Right renal pelvis (tissue), 4 donors: ENCODE measurements at regions not wholly inside any gene's neighbourhood (a gene's known extent, or its start where the extent isn't known, plus 50 kb on each side); places are given as distances from the start of the nearest gene placed in this dataset.
"Not testable (repeated sequence)": the region's sequence is repeated elsewhere in the genome, so short reads cannot be mapped to it uniquely, and the experiment has no call there.

Source experiments
- DNase-seq, 4 donors: peaks; one replicate each; pipeline ENCODE4 v3.0.0-alpha.2; 2013; ENCODE audit warnings: low read depth in 4 of 4, low spot score in 3 of 4, missing footprints in 1 of 4

DNA sequence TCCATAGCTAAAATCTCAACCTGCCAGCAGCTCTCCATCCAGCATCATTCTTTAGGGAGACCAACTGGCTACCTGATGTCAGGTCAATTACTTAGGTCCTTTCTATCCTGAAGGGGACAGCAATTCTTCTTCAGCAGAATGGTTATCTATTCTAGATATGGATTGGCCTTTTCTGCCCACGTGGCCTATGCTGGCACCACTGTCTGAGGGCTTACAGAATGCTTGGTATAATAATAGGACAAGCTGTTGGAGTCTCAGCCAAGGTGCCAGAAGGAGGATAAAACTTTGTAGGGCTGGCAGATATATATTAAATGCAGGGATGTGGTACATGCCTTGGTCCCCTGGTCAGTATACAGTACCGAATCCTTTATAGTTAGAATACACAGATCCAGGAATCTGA, 89.8 kb upstream of the C1GALT1C1 start:
- DNase-seq, result no peak

DNA sequence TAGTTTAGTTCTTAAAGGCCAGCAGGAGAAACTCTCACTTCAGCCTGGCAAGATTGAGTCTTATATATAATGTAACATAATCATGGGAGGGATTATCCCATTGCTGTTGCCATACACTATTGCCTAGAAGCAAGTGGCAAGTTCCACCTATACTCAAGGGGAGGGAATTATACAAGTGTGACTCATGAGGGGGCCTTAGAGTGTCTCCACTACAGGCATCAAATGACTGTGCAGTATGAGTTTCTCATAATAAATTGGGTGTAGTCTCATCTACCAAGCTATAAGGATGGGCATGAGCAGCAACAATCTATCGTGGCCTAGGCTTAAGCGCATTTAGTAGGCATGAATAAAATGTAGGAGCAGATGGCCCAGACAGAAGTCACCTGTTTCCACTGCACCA, 89.1 kb upstream of the C1GALT1C1 start:
- DNase-seq, result no peak

DNA sequence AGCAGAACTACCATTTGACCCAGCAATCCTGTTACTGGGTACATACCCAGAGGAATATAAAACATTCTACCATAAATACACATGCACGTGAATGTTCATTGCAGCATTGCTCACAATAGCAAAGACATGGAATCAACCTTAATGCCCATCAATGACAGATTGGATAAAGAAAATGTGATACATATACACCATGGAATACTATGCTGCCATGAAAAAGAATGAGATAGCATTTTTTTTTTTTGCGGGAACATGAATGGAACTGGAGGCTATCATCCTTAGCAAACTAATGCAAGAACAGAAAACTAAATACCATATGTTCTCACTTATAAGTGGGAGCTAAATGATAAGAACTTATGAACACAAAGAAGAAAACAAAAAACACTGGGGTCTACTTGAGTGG, 72.5 kb upstream of the C1GALT1C1 start:
- DNase-seq, result not testable (repeated sequence)

GRCh38 chrX:120697053-120697452, 67.2 kb upstream of the C1GALT1C1 start:
- no peak for DNase-seq

- DNase-seq, result no peak
Measured at GRCh38 chrX:120692319-120692718, 62.5 kb upstream of the C1GALT1C1 start.

DNA sequence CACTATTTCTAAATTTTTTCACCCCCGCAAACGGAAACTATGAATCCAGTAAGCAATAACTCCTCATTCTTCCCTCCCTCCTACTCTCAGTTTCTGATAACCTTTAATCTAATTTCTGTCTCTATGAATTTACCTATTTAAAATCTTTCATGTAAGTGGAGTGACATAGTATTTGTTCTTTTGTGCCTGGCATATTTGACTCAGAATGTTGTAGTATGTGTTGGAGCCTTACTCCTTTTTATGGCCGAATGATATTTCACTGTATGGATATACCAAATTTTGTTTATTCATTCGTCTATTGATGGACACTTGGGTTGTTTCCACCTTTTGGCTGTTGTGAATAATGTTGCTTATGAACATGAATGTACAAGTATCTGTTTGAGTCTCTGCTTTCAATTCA, 61.1 kb upstream of the C1GALT1C1 start:
- no peak for DNase-seq

- DNase-seq, result no peak
Measured at GRCh38 chrX:120690344-120690743, 60.5 kb upstream of the C1GALT1C1 start.

DNA sequence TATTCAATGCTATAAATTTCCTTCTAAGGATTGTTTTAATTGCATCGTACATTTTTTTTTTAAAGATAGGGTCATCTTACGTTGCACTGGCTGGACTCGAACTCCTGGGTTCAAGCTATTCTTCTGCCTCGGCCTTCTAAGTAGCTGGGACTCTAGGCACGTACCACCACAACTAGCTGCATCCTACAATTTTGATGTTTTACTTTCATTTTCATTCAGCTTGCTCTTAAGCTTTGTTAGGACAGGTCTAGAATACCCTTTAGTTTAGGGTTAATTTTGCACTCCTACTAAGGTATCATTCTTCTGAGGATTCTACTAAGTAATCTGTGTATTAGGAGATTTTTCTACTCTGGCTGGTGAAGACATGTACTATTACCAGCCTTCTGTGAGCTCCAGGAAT, 50.2 kb upstream of the C1GALT1C1 start:
- DNase-seq, result no peak
